ENCODE measurements at regions not wholly inside any gene's neighbourhood (a gene's known extent, or its start where the extent isn't known, plus 50 kb on each side); places are given as distances from the start of the nearest gene placed in this dataset.
"Not testable (repeated sequence)": the region's sequence is repeated elsewhere in the genome, so short reads cannot be mapped to it uniquely, and the experiment has no call there.

DNA sequence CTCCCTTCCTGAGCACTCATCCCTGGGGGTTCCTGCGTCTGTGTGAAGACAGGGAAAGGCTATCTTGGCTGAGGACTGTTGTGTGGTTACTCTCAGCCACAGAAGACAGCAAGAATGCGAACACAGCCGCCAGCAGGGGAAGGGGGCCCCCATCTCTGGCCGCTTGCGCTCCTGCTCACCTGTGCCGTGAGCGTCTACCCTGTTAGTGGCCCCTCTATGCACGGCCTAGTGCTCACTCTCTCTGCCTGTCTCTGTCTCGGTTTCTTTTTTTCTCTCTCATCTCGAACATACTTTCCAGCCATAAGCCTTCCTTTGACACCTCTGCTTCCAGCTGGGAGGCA is 206.7 kb upstream of the APCDD1 start:
- no peak for DNase-seq (ENCODE audit: low spot score)

GRCh38 chr18:10248738-10249137 is 205.7 kb upstream of the APCDD1 start:
- no peak for DNase-seq (ENCODE audit: low spot score)

- no peak for DNase-seq (ENCODE audit: low spot score)
These were observed 205.2 kb upstream of the APCDD1 start for GRCh38 chr18:10249270-10249669.

- DNase-seq (ENCODE audit: low spot score): no peak
These were observed 204.6 kb upstream of the APCDD1 start for GRCh38 chr18:10249801-10250200.

DNA sequence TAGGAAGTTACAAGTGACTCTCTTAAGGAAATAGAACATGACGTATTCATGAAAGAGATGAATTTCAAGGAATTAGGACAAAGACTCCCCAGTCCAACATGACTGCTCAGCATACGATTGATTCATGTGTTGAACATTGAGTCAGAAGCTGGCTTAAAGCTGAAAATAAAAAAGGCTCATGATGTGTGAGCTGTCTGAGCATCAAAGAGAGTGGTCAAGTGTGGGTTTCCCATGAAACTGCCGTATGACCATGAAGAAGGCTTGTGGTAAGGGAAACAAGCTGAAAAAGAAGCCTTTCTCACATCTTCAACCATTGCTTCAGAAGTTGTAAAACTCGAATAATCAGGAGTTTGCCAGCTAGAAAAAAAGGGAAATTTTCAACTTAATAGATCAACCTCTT is 201.9 kb upstream of the APCDD1 start:
- no peak for DNase-seq (ENCODE audit: low spot score)

DNA sequence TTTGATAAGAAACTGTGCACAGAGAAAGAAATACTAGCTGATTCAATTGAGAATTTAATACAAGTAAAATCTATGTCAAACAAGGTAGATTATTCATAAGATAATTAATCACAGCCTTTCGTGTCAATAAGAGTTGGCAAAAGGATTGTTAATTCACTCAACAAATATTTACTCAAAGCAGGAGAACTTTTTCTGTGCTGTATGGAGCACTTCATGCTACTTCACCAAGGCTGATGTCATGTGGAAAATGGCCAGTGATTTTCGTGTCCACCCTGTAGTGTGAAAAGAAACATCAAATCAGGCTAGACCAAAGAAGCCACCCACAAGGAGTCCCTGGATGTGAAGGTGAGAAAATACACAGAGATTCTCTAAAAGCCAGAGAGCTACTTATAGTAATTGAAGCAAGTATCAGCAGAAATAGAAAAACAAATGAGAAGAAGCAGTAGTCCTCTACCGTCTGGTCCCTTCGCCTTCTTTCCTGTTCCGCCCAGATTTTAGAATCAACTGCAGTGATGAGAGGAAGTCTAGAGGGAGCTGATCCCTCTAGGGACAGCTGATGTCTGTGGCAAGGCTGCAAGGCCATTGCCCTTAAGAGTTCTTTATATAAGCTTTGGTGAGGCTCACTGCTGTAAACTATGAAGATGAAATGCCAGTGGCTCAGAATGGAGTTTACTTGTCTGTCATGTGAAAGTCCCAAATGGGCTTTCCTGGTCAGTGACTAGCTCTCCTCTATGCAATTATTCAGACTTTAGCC is 201.3 kb upstream of the APCDD1 start:
- DNase-seq (ENCODE audit: low spot score): no peak

GRCh38 chr18:10256276-10256675 is 198.2 kb upstream of the APCDD1 start:
- DNase-seq (ENCODE audit: low spot score): not testable (repeated sequence)

DNA sequence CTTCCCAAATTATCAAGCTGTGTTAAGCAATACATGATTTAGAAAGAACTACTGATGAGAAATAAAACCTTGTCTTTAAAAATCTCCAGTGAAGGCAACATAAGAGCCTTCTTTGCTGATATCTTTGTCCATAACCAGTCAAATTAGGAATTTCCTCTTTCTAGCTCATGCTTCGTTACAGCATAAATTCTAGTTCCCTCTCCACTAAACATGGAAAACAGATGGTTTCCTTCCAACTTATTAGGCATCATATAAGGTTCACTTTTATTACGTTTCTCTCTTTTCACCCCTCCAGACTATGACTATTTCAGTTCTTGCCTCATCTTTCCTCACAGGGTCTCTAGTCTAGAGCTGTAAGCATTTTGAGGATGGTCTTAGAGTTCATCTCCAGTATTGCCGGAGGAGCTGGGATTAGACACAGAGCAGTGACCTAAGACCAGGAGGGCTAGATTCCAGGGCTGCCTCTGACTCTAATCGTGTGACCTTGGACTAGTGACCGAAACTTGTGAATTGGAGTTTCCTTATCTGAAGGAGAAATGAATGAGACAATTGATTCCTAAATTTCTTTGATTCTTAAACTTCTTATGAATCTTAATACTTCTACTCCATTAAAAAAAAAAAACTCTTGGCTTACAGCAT is 195.5 kb upstream of the APCDD1 start:
- no peak for DNase-seq (ENCODE audit: low spot score)

- no peak for DNase-seq (ENCODE audit: low spot score)
These were observed 194.5 kb upstream of the APCDD1 start for GRCh38 chr18:10259901-10260300.

GRCh38 chr18:10261344-10262276 is 192.8 kb upstream of the APCDD1 start:
- DNase-seq (ENCODE audit: low spot score): no peak

DNA sequence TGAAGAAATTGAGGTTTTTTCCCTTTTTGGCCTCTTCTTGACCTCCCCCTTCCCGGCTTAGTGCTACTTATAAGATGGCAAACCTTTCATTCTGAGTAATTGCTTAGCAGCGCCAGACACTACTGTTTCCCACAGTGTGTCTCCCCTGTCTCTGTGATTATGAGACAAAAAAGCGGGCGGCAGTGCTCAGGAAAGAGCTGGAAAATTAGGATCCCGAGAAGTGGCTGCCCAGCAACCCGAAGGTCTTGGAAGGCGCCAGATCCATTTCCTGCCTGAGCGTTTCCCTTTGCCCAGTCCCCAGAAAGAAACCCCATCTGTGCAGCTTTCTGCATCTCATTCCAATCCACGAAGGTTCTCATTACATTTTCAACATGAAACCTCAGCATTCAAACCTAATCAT is 191.9 kb upstream of the APCDD1 start:
- DNase-seq (ENCODE audit: low spot score): no peak

DNA sequence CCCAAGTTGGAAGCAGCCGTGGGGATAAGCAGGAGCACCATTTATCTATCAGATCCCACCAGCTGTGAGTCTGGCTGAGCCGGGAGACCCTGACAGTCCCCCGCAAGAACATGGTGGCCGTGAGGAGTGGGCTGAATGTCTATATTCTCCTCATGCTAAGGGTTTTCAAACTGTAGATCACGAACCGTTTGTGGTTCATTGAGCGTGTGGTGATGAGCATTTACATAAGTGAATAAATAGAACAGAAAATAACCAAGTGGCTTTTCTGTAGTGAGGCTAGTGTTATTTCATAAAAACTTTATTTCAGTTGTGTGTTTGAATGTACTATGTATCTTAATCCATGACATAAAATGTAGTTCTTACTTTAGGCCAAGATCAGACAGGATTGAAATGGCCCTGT is 190.2 kb upstream of the APCDD1 start:
- no peak for DNase-seq (ENCODE audit: low spot score)

DNA sequence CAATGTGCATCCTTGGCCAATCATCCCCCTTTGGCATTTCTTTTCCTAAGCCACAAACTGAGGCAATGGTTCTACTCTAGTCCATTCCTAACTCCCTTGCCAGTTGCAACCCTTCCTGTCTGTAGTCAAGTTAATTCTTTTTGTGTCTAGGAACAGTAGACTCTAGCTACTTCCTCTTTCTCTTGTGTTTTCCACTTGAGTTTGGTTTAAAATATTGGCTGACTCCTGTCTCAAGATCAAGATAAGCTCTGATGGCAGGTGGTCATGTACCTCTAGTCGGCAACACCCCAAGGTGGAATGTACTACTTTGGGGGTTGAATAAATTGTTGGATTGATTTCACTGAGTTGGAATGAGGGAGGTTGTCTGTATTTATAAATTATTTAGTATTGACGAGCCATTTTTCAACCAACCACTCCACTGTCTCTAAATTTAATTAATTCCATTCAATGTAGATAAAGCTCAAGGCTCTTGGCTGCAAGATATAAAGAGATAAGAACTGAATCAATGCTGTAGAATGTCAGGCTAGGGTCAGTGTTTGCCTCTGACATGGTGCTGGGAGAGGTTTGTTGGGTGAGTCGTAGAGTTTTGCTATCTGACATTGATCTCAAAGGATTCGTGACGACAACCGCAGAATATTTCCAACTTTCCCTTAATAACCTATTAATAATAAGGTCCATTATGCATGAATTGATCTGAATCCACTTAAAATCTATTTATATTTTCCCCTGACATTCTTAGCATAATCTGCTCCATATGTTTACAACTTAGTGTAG is 188.7 kb upstream of the APCDD1 start:
- no peak for DNase-seq (ENCODE audit: low spot score)

GRCh38 chr18:10266334-10266590 is 188.2 kb upstream of the APCDD1 start:
- DNase-seq (ENCODE audit: low spot score): no peak

GRCh38 chr18:10269261-10269660 is 185.2 kb upstream of the APCDD1 start:
- no peak for DNase-seq (ENCODE audit: low spot score)

DNA sequence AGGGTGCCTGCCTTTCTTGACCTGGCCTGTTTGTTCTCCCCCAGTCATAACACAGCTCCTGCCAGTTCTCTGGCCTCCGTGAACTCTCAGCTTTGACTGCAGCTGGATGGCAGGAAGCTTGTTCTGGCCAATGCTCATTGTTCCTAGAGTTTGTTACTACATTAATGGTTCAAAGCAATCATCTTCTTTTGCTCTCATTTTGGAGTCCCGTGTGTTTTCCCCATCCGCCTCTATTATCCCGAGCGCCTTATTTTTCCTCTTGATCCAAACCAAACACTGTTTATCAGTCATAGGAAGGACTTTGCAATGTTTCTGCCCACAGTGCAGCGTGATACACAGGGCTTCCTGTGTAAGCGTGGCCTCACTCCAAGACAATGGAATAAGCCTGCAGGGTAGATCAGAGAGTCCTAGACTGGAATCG is 184.3 kb upstream of the APCDD1 start:
- no peak for DNase-seq (ENCODE audit: low spot score)

- no peak for DNase-seq (ENCODE audit: low spot score)
These were observed 183.0 kb upstream of the APCDD1 start for GRCh38 chr18:10271481-10271880.

DNA sequence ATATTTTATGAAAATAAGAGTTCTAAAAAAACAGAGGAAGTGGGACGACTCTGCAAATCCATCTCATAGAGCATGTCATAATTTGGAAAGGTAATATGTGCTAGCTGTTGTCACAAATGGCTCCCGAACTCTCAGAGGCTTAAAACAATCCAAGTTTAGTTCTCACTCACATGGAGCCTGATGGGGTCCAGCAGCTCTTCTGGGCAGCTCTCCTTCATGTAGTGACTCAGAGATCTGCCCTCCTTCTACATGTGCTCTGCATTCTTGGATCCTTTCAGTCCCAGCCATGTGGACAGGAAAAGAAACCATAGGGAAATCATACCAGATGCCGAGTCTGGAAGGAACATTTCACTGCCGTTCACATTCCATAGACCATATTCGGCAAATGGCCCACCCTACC is 180.1 kb upstream of the APCDD1 start:
- DNase-seq (ENCODE audit: low spot score): no peak

- no peak for DNase-seq (ENCODE audit: low spot score)
These were observed 178.9 kb upstream of the APCDD1 start for GRCh38 chr18:10275486-10275885.

- DNase-seq (ENCODE audit: low spot score): no peak
These were observed 176.2 kb upstream of the APCDD1 start for GRCh38 chr18:10278265-10278664.

GRCh38 chr18:10279471-10279870 is 175.0 kb upstream of the APCDD1 start:
- no peak for DNase-seq (ENCODE audit: low spot score)

DNA sequence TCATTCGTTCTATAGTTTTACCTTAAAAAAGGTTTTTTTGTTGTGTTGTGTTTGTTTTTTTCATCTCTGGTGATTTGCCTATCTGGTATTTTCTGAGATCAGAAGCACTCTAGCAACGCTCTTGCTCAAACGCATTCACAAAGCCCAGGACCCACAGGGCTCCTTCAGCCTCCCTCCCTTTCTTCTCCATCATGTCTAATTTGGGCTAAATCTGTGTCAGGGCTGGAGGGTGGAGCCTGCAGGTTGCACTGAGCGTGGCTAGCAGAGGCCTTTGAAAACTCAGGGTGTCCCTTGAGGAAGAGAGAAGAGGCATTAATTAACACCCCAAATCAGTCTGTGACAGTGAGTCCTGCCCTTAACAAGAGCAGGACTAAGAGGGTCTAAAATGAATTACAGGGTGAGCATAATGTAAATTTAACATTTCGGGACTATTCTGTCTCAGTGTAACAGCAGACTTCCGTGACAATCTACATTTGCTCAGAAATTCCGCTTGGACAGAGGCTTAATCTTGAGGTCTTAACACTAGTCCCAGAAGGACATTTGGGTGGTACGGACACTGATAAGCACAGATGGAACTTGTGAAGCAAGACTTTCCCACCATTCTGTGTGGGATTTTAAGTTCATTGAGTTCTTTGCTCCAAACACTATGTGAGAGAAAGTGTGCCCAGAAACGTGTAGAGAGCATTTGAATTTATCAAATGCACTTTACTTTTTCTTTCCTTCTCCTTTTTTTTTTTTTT is 174.4 kb upstream of the APCDD1 start:
- DNase-seq (ENCODE audit: low spot score): no peak
